Activated CD8-positive, alpha-beta T cell treated with anti-CD3 and anti-CD28 coated beads for 36 hours (primary cell): ENCODE measurements at regions not wholly inside any gene's neighbourhood (a gene's known extent, or its start where the extent isn't known, plus 50 kb on each side); places are given as distances from the start of the nearest gene placed in this dataset.

Experiments used
- ATAC-seq: fragments of 200-7000 bp; cut with Tn5 transposase; one replicate; pipeline ENCODE4 v1.10.0; 2021; ENCODE audit warnings: mild to moderate bottlenecking, moderate library complexity
- CTCF ChIA-PET: fragments of 350-600 bp; sonication (Branson Sonifier 250); formaldehyde crosslinking; loops from one replicate; lab custom pipeline; 2021; ENCODE audit warnings: antibody characterized with exemption; lab: Charles Lee
- POLR2A ChIA-PET: fragments of 350-600 bp; sonication (Branson Sonifier 250); formaldehyde crosslinking; loops from one replicate; lab custom pipeline; 2021; ENCODE audit warnings: antibody characterized with exemption; lab: Charles Lee
- DNase-seq: peaks from one replicate; pipeline ENCODE4 v3.0.0-alpha.2; 2020
- H3K27ac Mint-ChIP-seq: one replicate; pipeline ENCODE4 v1.8.0; 2021; ENCODE audit warnings: mild to moderate bottlenecking, mixed read lengths
- H3K27me3 Mint-ChIP-seq: one replicate; pipeline ENCODE4 v1.8.0; 2021; ENCODE audit warnings: mixed read lengths
- H3K36me3 Mint-ChIP-seq: one replicate; pipeline ENCODE4 v1.8.0; 2021; ENCODE audit warnings: low read depth, mixed read lengths
- H3K4me1 Mint-ChIP-seq: one replicate; pipeline ENCODE4 v1.8.0; 2021; ENCODE audit warnings: low read depth, mixed read lengths
- H3K4me3 Mint-ChIP-seq: one replicate; pipeline ENCODE4 v1.8.0; 2021; ENCODE audit warnings: mild to moderate bottlenecking, moderate library complexity, mixed read lengths
- H3K9me3 Mint-ChIP-seq: one replicate; pipeline ENCODE4 v1.8.0; 2021; ENCODE audit warnings: mixed read lengths
- CTCF ChIP-seq: fragments of 200-600 bp; IDR thresholded peaks from one replicate; pipeline ENCODE4 v1.8.0; 2022; ENCODE audit warnings: antibody characterized with exemption, mild to moderate bottlenecking
- intact Hi-C: fragments of 100-400 bp; cut with micrococcal nuclease; formaldehyde crosslinking; loops from one replicate; pipeline ENCODE4 v1.10.0; 2022

GRCh38 chr12:41935911-41936310 lies 208.8 kb downstream of the GXYLT1 start:
- ATAC-seq, result no peak
- Mint-ChIP-seq H3K9me3 (no peaks in the 10 kb centered on the region), H3K27ac (no peak overlapping the region), H3K4me3 (no peak overlapping the region), H3K36me3 (no peaks in the 10 kb centered on the region), H3K27me3 (peaks cover 27% of the 10 kb centered on the region), H3K4me1 (peaks cover 9% of the 10 kb centered on the region)
- ChIA-PET CTCF (no interaction called here), POLR2A (no interaction called here)
- no peak for DNase-seq
- intact Hi-C loops, result no loop called here
- no peak for TF ChIP-seq CTCF

- ATAC-seq (peak; percentile 42), DNase-seq (peak; percentile 29)
- ChIA-PET CTCF (no interaction called here), POLR2A (interaction anchor here (0.7 kb wide), 1 partner anchor 439 kb away, joined by 3 read pairs; no protein-coding TSS in a partner anchor)
- Mint-ChIP-seq H3K36me3 (no peaks in the 10 kb centered on the region), H3K4me1 (peaks cover 9% of the 10 kb centered on the region), H3K4me3 (peak overlapping the region; percentile 59), H3K27ac (no peak overlapping the region), H3K9me3 (no peaks in the 10 kb centered on the region), H3K27me3 (peaks cover 27% of the 10 kb centered on the region)
- intact Hi-C loops, result no loop called here
- TF ChIP-seq CTCF, result no peak
Observed at GRCh38 chr12:41932470-41932991, 212.1 kb downstream of the GXYLT1 start.

- POLR2A ChIA-PET, result no interaction called here
- no peak for TF ChIP-seq CTCF
- intact Hi-C loops, result no loop called here
Observed at GRCh38 chr12:41930866-41931437, 213.7 kb downstream of the GXYLT1 start.

GRCh38 chr12:41924111-41924510 lies 220.6 kb downstream of the GXYLT1 start:
- POLR2A ChIA-PET, result no interaction called here
- TF ChIP-seq CTCF, result no peak
- intact Hi-C loops, result no loop called here
- no peak overlapping the region for H3K27ac Mint-ChIP-seq
- H3K4me3 Mint-ChIP-seq, result no peak overlapping the region
- no peaks in the 10 kb centered on the region for H3K9me3 Mint-ChIP-seq
- H3K4me1 Mint-ChIP-seq, result no peaks in the 10 kb centered on the region
- H3K27me3 Mint-ChIP-seq, result peaks cover 2% of the 10 kb centered on the region
- ATAC-seq, result no peak
- CTCF ChIA-PET, result no interaction called here
- DNase-seq, result no peak
- H3K36me3 Mint-ChIP-seq, result no peaks in the 10 kb centered on the region

More at GRCh38 chr12:41930866-41931437, 213.7 kb downstream of the GXYLT1 start:
- DNase-seq (no peak), ATAC-seq (no peak)
- peaks cover 9% of the 10 kb centered on the region for H3K4me1 Mint-ChIP-seq
- no peak overlapping the region for H3K27ac Mint-ChIP-seq
- no peak overlapping the region for H3K4me3 Mint-ChIP-seq
- H3K9me3 Mint-ChIP-seq, result no peaks in the 10 kb centered on the region
- peaks cover 18% of the 10 kb centered on the region for H3K27me3 Mint-ChIP-seq
- CTCF ChIA-PET, result interaction anchor here (0.7 kb wide), 1 partner anchor 93 kb away, joined by 4 read pairs; no protein-coding TSS in a partner anchor
- H3K36me3 Mint-ChIP-seq, result no peaks in the 10 kb centered on the region

- TF ChIP-seq CTCF, result no peak
- ChIA-PET CTCF (no interaction called here), POLR2A (no interaction called here)
- H3K36me3 Mint-ChIP-seq, result no peaks in the 10 kb centered on the region
- H3K27ac Mint-ChIP-seq, result no peak overlapping the region
- no peak overlapping the region for H3K4me3 Mint-ChIP-seq
- no peaks in the 10 kb centered on the region for H3K9me3 Mint-ChIP-seq
- ATAC-seq (no peak), DNase-seq (no peak)
- H3K27me3 Mint-ChIP-seq, result peaks cover 4% of the 10 kb centered on the region
- intact Hi-C loops, result no loop called here
- no peaks in the 10 kb centered on the region for H3K4me1 Mint-ChIP-seq
Observed at GRCh38 chr12:41923351-41923750, 221.3 kb downstream of the GXYLT1 start.
